RWPE2 (cell line): ENCODE measurements at regions not wholly inside any gene's neighbourhood (a gene's known extent, or its start where the extent isn't known, plus 50 kb on each side); places are given as distances from the start of the nearest gene placed in this dataset.
A peak's percentile ranks its signal among the peaks of the same experiment; 100 is the strongest.

Experiments
- ATAC-seq: fragments of 200-7000 bp; cut with Tn5 transposase; 3 replicates; pipeline ENCODE4 v1.9.1; 2021; ENCODE audit warnings: low read depth
- DNase-seq: peaks from one replicate; pipeline ENCODE4 v3.0.0-alpha.2; 2020; ENCODE audit warnings: low spot score
- H3K27ac ChIP-seq: fragments of 450-650 bp; 2 replicates; pipeline ENCODE4 v1.5.1; 2017; ENCODE audit warnings: mild to moderate bottlenecking; ENCODE audit not compliant: poor library complexity, severe bottlenecking
- H3K27me3 ChIP-seq: fragments of 250-450 bp; sonication (Bioruptor Pico); 2 replicates; pipeline ENCODE4 v1.5.1; 2021; ENCODE audit warnings: mild to moderate bottlenecking, moderate library complexity; ENCODE audit not compliant: insufficient read depth, poor library complexity, severe bottlenecking
- H3K36me3 ChIP-seq: fragments of 250-450 bp; sonication (Bioruptor Pico); 2 replicates; pipeline ENCODE4 v1.5.1; 2020; ENCODE audit warnings: low read depth, mild to moderate bottlenecking, moderate library complexity
- H3K4me1 ChIP-seq: fragments of 250-450 bp; sonication (Bioruptor Pico); 2 replicates; pipeline ENCODE4 v1.5.1; 2021; ENCODE audit warnings: mild to moderate bottlenecking, moderate library complexity; ENCODE audit not compliant: insufficient read depth, poor library complexity, severe bottlenecking
- H3K4me3 ChIP-seq: fragments of 250-450 bp; sonication (Bioruptor Pico); 2 replicates; pipeline ENCODE4 v1.5.1; 2021; ENCODE audit warnings: mild to moderate bottlenecking, moderate library complexity; ENCODE audit not compliant: severe bottlenecking
- H3K9me3 ChIP-seq: fragments of 250-450 bp; sonication (Bioruptor Pico); 2 replicates; pipeline ENCODE4 v1.5.1; 2021; ENCODE audit warnings: mild to moderate bottlenecking, moderate library complexity; ENCODE audit not compliant: severe bottlenecking
- TF ChIP-seq, protein P1 (sequence below): fragments of 450-650 bp; IDR thresholded peaks from one replicate; pipeline ENCODE4 v1.5.1; 2017; ENCODE audit warnings: mild to moderate bottlenecking, moderate library complexity; ENCODE audit not compliant: poor library complexity, severe bottlenecking

DNA sequence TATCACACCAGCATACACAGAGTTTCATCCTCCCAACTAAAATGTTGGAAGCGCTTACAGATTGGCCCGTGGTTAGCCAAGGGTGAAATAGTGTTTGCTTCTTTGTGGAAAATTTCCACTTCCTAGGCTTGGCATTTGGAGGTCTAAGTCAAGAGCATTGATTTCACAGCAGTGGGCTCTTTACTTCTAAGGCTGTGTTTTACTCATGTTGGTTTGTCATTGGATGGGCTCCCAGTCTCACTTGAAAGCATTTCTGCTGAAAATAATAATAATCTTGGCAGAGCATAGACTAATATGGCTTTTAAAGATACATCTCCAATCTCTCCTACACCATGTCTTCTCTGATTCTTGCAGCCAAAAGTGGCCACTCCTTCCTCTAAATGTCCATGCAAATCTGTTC, 82.9 kb downstream of the DYNAP start:
- TF ChIP-seq, protein P1, sequence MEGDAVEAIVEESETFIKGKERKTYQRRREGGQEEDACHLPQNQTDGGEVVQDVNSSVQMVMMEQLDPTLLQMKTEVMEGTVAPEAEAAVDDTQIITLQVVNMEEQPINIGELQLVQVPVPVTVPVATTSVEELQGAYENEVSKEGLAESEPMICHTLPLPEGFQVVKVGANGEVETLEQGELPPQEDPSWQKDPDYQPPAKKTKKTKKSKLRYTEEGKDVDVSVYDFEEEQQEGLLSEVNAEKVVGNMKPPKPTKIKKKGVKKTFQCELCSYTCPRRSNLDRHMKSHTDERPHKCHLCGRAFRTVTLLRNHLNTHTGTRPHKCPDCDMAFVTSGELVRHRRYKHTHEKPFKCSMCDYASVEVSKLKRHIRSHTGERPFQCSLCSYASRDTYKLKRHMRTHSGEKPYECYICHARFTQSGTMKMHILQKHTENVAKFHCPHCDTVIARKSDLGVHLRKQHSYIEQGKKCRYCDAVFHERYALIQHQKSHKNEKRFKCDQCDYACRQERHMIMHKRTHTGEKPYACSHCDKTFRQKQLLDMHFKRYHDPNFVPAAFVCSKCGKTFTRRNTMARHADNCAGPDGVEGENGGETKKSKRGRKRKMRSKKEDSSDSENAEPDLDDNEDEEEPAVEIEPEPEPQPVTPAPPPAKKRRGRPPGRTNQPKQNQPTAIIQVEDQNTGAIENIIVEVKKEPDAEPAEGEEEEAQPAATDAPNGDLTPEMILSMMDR: no peak
- no peaks in the 10 kb centered on the region for H3K27me3 ChIP-seq
- DNase-seq: no peak

DNA sequence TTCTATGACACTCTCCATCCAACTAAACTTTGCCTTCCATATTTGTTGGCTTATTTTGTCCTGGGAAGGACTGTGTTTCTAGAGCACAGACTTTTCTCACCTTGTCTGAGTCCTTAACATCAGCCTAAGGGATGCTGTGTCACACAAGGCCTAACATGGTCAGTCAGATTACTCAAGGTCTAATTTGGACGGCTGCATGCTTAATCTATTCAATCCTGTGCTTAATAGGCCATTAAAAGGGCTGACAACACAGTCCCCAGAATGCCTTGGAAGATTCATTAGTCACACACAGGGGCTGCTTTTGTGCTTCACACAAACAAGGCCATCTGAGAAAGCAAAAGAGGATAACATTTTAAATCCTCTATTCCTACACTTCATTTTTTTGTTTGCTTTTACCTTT, 84.0 kb downstream of the DYNAP start:
- no peaks in the 10 kb centered on the region for H3K27me3 ChIP-seq
- H3K27ac ChIP-seq: no peak overlapping the region
- no peaks in the 10 kb centered on the region for H3K4me1 ChIP-seq
- ATAC-seq: no peak
- H3K9me3 ChIP-seq: no peaks in the 10 kb centered on the region
- TF ChIP-seq, protein P1: no peak
- no peaks in the 10 kb centered on the region for H3K36me3 ChIP-seq
- no peak overlapping the region for H3K4me3 ChIP-seq
- no peak for DNase-seq

More for the DNA sequence above, 82.9 kb downstream of the DYNAP start:
- no peaks in the 10 kb centered on the region for H3K36me3 ChIP-seq
- H3K27ac ChIP-seq: no peak overlapping the region
- no peak for ATAC-seq
- no peaks in the 10 kb centered on the region for H3K4me1 ChIP-seq
- H3K9me3 ChIP-seq: no peaks in the 10 kb centered on the region
- H3K4me3 ChIP-seq: no peak overlapping the region

DNA sequence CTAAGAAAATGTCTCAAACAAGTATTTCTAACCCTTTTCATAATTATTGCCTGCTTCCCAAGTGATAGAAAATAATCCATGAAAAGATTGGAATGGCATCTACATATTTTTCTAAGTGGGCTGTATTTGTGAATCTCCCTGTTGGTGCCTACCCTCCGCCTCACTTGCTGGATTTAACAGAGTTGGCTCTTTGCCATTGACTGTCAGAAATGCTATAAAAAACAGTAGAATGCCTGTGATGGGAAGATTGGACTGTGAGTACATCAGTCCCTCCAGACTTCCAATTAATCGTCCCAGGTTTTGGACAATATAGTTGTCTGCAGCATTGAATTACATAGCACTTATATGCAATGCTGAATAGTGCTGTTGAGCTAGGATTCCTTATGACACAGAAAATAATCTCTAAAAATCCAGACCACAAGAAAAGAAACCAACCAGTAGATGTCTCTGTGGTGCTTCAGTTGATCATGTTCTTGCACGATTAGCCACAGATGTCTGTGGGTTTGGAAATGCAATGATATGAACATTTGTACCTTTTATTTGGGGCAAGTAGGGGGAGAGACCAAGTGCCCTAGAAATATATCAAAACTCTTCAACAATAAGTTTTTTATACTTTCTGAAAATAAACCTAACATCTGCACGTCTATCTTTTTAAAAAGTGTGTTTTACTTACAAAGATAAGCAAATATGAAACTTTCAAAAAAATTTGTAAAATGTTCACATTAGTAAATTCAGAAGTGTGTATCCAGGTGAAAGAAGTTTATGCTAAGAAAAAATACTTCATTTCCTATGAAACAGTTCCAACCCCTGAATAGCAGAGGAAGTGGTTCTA, 88.5 kb downstream of the DYNAP start:
- Histone ChIP-seq H3K4me1 (no peaks in the 10 kb centered on the region), H3K27me3 (no peaks in the 10 kb centered on the region), H3K36me3 (no peaks in the 10 kb centered on the region), H3K9me3 (no peaks in the 10 kb centered on the region), H3K27ac (no peak overlapping the region), H3K4me3 (no peak overlapping the region)
- TF ChIP-seq, protein P1: peak; percentile 82
- DNase-seq (no peak), ATAC-seq (peak; percentile 66; the same call in 2 of the 3 replicates)

DNA sequence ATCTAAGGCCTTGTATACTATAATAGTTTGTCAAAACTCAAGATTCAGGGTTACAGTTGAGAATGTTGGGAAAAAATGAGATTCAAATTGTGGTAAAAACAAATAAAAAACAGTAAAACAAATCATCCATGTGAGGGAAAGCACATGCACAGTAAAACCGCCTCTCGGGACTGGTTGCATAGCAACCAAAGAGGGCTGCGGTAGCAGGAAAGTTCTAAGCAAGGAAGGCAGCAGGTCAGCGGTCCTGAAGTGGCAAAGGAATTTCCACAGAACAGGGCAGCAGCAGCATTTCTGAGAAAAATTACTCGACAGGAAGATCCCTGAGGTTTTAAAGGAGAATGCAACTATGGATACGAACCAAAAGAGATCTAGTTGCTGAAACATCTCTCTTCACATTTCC, 93.7 kb downstream of the DYNAP start:
- no peak for DNase-seq
- TF ChIP-seq, protein P1: no peak
- Histone ChIP-seq H3K27me3 (no peaks in the 10 kb centered on the region), H3K27ac (no peak overlapping the region), H3K9me3 (no peaks in the 10 kb centered on the region), H3K4me3 (no peak overlapping the region), H3K4me1 (no peaks in the 10 kb centered on the region), H3K36me3 (no peaks in the 10 kb centered on the region)
- no peak for ATAC-seq

DNA sequence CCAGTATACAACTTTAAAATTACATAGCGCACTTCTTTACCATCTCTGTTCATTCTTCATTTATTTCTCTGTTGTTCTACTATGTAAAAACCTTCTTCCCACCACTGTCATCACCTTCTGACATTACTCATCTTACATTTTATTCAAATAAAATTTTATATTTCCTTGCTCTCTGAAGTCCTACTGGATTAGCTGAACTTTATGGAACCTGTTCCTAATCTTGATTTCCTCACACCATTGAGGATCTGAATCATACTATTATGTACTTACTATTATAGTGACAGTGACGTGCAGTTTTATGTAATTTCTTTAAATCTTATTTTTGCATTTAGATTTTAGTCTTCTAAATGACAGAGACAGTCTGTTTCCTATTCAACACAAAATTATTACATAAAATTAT, 98.3 kb downstream of the DYNAP start:
- Histone ChIP-seq H3K4me3 (no peak overlapping the region), H3K4me1 (no peaks in the 10 kb centered on the region), H3K36me3 (no peaks in the 10 kb centered on the region), H3K9me3 (no peaks in the 10 kb centered on the region), H3K27ac (no peak overlapping the region), H3K27me3 (no peaks in the 10 kb centered on the region)
- TF ChIP-seq, protein P1: no peak
- ATAC-seq: no peak
- no peak for DNase-seq
